Fibroblast of the aortic adventitia (primary cell): ENCODE measurements at regions not wholly inside any gene's neighbourhood (a gene's known extent, or its start where the extent isn't known, plus 50 kb on each side); places are given as distances from the start of the nearest gene placed in this dataset.
"Not testable (repeated sequence)": the region's sequence is repeated elsewhere in the genome, so short reads cannot be mapped to it uniquely, and the experiment has no call there.

Experiments
- DNase-seq: peaks from one replicate; pipeline ENCODE4 v3.0.0-alpha.2; 2010; ENCODE audit warnings: low read depth
- H3K4me3 ChIP-seq: 2 replicates; pipeline ENCODE4 v1.5.1; 2011; ENCODE audit warnings: low read depth, mild to moderate bottlenecking, control low read depth, low read length, moderate library complexity
- CTCF ChIP-seq: IDR thresholded peaks from 2 replicates; pipeline ENCODE4 v1.5.1; 2011; ENCODE audit warnings: mild to moderate bottlenecking, low read length, control low read depth, inconsistent platforms; ENCODE audit not compliant: insufficient read depth

- H3K4me3 ChIP-seq = no peak overlapping the region
- TF ChIP-seq CTCF = peak; percentile 65
- peak; percentile 13 for DNase-seq
Observed at GRCh38 chr2:163132850-163133249, 294.3 kb upstream of the KCNH7 start.

GRCh38 chr2:163132207-163132606 lies 293.6 kb upstream of the KCNH7 start:
- not testable (repeated sequence) for H3K4me3 ChIP-seq, DNase-seq

GRCh38 chr2:163123526-163123925 lies 285.0 kb upstream of the KCNH7 start:
- no peak for DNase-seq
- no peak overlapping the region for H3K4me3 ChIP-seq
- TF ChIP-seq CTCF = no peak

- no peak for TF ChIP-seq CTCF
- H3K4me3 ChIP-seq = no peak overlapping the region
- no peak for DNase-seq
Observed at GRCh38 chr2:163122257-163122656, 283.7 kb upstream of the KCNH7 start.

- no peak overlapping the region for H3K4me3 ChIP-seq
- no peak for TF ChIP-seq CTCF
- DNase-seq = no peak
Observed at GRCh38 chr2:163121483-163121882, 282.9 kb upstream of the KCNH7 start.

- TF ChIP-seq CTCF = no peak
- H3K4me3 ChIP-seq = no peak overlapping the region
Observed at GRCh38 chr2:163119966-163120365, 281.4 kb upstream of the KCNH7 start.

GRCh38 chr2:163086940-163087339 lies 248.4 kb upstream of the KCNH7 start:
- DNase-seq = no peak
- H3K4me3 ChIP-seq = no peak overlapping the region
- no peak for TF ChIP-seq CTCF

More at GRCh38 chr2:163119966-163120365, 281.4 kb upstream of the KCNH7 start:
- no peak for DNase-seq

- DNase-seq, H3K4me3 ChIP-seq: not testable (repeated sequence)
Observed at GRCh38 chr2:163085366-163086024, 246.9 kb upstream of the KCNH7 start.
